ENCODE measurements at regions not wholly inside any gene's neighbourhood (a gene's known extent, or its start where the extent isn't known, plus 50 kb on each side); places are given as distances from the start of the nearest gene placed in this dataset.

GRCh38 chr7:25830215-25830614 lies 321.8 kb upstream of the NFE2L3 start:
- no peak for DNase-seq

GRCh38 chr7:25831062-25831691 lies 320.8 kb upstream of the NFE2L3 start:
- no peak for DNase-seq

DNA sequence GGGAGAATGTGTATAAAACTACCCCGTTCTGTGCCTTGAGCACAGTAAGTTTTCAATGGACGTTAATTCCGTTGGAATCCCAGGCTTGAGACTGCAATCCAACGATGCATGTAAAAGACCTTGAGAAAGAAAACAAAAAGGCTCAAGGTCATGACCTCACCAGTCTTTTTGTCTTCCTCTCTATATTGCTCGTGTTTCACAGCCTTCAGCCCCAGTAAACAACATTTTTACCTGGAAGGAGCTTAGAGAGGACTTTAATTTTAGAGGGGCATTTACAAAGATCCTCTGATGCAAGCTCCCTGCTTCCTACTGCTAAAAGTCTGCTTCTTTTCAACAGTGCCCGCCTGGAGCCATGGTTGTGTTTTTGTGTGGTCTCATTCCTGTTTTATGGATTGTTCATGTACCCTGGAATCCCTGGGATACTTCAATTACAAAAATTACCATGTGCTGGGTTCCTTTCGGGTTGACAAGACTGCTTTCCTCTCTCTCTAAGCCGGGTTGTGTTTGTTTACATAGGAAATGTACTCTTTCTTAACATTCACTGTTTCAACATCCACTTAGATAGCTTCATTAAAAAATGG lies 320.1 kb upstream of the NFE2L3 start:
- peak; percentile 31 for DNase-seq

- no peak for DNase-seq
Measured at GRCh38 chr7:25832456-25832855, 319.5 kb upstream of the NFE2L3 start.

GRCh38 chr7:25832929-25833328 lies 319.1 kb upstream of the NFE2L3 start:
- DNase-seq: no peak

GRCh38 chr7:25834050-25834449 lies 317.9 kb upstream of the NFE2L3 start:
- no peak for DNase-seq

DNA sequence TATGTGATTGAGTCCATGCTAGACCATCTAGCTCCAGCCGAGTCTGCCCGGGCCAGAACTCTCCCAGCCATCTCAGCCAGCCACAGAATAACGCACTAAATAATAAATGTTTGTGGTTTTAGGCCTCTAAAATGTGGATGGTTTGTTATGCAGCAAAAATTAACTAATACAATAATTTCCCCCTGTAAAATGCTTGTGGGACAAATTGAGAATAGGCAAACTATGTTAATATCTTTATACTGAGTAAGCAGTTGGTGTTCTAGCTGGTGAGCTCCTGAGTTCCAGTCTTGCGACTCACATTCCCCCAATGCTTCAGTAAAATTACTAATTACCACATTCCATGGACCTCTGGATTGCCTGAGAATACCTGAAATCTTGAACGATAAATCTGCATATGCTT lies 316.8 kb upstream of the NFE2L3 start:
- peak; percentile 79 for DNase-seq

DNA sequence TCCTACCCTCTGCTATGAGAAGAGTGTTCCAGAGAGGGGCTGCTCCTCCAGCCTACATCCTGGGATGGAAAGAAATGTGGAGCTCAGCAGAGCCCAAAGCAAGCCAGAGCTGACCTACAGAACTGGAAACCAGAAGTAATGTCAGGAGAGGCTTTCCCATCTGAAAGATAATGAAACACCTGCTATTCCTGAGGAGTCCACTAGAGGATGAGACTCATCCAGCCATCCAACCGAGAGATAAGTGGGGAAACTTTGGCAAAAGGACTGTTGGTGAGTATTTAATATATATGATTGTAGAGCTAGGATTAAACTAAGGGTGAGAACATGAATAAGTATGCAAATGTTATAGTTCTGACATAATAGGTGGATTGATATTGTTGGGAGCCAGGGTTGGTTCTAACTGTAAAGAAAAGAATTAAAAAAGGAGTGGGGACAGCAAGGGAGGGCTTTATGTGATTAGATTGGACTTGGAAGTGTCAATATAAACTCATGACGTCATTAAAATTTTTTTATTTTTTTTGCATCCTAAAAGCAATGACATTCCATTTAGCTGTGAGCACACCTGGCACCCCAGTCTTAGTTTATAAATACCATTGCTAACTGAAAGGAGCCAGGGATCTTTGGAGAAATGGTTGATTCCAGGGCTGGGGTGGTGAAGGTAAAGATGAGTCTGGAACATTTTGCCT lies 312.8 kb upstream of the NFE2L3 start:
- no peak for DNase-seq

- no peak for DNase-seq
Measured at GRCh38 chr7:25840209-25840792, 311.7 kb upstream of the NFE2L3 start.

GRCh38 chr7:25841575-25841974 lies 310.4 kb upstream of the NFE2L3 start:
- DNase-seq: no peak

DNA sequence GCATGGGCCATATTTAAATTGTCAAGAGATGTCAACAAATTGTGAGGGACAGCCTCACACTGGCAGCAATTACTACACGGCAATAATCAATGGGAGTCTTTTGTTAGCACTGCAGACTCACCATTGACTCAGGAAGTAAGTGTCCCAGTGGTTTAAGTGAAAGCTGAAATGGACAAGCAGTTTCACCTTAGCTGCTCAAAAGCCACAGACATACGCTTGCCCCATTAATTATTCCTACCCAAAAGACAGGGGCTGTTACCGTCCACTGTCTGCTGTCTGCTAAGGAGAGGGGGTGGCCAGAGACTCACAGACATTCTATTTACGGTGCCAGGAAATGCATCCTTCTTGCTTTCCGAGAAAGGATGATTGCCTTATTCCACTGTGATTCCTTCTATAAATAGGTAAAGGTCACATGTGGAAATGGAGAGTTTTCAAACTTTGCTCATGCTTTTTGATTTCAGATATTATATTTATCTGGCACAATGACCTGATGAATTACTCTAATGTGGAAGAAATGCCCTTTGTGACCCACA lies 309.7 kb upstream of the NFE2L3 start:
- no peak for DNase-seq

DNA sequence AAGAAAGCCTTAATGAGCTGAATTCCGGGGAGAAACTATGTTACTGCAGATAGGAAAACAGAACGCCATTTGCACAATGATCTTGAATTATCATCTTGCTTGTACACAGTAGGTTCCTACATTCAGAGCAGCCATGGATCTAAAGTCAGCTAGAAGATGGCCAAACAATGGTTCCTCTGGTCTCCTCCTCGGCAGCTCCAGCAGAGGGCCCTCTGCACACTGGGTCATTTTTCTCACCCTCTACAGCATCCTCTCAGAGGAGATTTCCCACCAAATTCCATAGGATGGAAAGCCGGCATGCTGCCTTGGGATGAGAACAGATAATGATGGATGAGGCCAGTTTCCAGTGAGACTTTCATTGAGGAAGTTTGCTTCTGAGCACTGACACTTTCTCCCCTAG lies 308.5 kb upstream of the NFE2L3 start:
- DNase-seq: no peak

DNA sequence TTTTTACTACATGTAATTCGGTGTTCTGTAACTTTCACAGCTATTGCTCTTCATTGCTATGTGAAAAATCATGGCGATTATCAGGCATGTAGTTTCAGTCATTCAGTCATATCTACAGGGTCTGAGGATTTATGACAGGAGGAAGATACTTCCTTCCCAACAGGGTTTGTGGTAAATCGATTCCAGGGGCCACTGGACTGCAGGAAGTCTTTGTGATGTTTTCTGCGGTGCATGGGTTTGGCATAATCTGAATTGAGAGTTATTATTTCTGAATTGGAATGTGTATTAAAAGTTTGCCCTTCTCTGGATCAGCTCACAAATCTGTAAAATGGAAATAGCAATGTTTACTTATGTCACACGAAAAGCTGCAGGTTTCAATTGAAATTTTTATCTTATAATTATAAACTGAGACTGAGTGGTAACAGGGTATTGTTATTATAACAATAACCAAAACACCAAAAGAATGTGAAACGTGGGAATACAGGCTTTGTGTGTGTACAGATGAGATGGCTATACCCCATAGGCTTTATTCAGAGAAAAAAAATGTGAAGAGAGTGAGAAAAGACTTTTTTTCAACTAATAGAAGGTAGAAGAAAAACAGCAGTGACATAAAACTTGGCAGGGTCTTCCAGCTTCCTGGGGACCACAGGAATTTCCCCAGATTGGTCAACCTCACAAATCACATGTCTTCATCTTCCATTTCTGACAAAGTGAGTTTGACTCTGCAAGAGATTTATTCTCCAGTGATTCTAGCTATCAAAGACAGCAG lies 307.7 kb upstream of the NFE2L3 start:
- DNase-seq: no peak

- no peak for DNase-seq
Measured at GRCh38 chr7:25845464-25845863, 306.5 kb upstream of the NFE2L3 start.

DNA sequence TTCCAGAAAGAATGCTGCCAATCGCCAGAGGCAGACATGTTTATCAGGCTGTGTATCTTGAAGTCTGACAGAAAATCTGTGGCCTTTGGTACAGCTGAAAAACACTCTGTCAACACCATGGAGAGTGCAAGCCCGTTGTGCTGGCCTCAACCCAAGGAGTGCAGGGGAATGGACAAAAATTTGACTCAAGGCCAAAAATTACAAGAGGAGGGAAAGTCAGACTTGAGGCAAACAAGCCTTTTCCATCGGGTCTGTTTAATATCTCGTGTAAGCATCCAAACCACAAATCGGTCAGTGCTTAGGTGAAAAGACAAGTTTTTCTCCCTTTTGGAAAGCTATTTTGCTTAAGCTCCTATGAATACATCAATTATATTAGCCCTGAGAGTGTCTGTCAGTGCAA lies 305.3 kb upstream of the NFE2L3 start:
- DNase-seq: peak; percentile 61

DNA sequence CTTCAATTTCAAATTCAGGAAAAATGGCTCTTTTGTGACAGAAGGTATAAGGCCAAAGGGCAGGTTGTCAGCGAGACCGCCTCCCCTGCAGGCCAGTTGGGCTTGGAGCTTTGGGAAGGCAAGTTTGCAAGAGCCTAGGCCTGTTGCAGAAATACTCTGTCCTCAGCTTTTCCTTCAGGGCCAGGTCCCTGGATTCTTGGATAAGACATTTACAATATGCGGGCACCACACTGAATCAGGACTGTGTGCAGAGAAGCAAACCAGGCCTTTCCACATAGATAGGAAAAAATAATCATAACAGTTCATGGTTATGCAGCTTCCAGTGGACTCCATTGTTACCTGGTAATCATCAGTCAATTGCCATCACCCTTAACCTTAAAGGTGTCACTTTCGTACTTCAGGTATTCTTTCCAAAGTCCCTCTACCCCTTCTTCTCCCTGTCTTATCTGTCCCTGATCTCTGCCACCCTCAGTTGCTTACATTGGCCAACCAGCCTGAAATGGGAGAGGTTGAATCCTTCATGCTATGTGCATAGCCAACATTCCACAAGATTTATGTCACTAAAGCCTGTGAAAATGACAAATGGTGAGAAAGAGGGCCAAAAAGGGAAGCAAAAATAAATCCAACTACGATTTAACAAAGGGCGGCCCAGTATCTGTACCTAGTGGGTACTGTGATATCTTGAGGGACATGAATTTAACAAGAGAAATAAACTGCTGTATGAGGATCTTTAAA lies 304.5 kb upstream of the NFE2L3 start:
- DNase-seq: peak; percentile 75

- peak; percentile 91 for DNase-seq
Measured at GRCh38 chr7:25849500-25850184, 302.4 kb upstream of the NFE2L3 start.

- no peak for DNase-seq
Measured at GRCh38 chr7:25850216-25850615, 301.8 kb upstream of the NFE2L3 start.

DNA sequence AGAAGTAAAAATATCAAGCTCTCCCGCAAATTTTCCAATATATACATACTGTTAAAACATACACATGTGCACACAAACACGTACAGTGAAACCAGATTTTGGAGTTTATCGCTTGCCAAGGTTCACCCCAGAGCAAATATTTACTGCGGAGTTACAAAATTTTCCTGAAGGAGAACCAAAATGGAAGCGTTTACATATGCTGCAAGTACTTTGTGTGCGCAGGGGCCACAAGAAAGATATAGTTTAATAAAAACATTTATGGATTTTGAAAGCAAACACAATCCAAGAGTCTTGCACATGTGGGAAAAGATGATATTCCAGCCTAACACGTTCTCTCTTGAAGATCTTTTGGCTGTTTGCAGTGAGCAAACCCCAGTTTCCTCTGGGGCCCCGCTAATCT lies 301.3 kb upstream of the NFE2L3 start:
- DNase-seq: no peak

DNA sequence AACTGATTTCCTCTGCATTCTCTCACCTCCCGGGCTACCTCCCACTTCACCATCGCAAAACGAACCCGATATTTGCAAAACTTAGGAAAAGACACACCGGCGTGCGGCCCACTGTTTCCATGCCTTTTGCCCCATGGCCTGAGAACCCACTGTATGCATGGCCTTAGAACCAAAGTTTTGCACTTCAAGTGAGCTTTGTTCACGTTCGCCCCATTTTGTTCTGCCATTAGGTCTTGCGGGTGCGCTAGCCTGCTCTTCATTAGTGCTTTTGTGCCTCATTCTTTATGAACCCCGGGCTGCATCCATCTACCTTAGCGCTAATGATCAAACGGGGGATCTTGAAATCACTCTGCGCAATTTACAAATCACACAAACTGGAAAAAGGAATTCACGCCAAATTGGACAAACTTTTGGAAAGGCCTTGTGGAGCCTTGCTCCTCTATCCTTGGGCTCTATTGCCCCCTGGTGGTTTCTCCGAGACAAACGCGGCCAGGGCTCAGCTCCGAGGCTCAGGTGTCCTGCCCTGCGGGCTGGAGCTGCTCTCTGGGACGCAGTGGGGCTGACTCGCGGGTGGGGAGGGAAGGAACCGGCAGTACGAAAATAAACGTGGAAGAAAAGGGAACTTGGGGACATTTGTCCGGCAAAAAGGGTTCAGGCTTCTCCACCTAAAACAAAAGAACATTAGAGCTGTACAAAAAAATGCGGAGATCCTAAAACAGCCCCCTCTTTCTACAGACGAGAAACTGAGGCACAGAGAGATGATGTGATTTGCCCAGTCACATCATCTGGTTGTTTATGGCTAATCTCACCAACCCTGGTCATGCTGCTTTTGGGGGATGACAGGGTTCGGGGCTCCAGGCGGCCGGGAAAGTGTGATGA lies 300.4 kb upstream of the NFE2L3 start:
- DNase-seq: peak; percentile 73
